GM12892 (cell line): ENCODE measurements at regions not wholly inside any gene's neighbourhood (a gene's known extent, or its start where the extent isn't known, plus 50 kb on each side); places are given as distances from the start of the nearest gene placed in this dataset.

Experiments
- POLR2A ChIP-seq: IDR thresholded peaks from 2 replicates; pipeline ENCODE4 v1.6.1; 2011; ENCODE audit warnings: low read depth, low read length, control low read depth
- POLR2AphosphoS5 ChIP-seq: IDR thresholded peaks from 2 replicates; pipeline ENCODE4 v1.6.1; 2011; ENCODE audit warnings: low read depth, low read length, control low read depth
- TAF1 ChIP-seq: IDR thresholded peaks from 2 replicates; pipeline ENCODE4 v1.6.1; 2011; ENCODE audit warnings: low read depth, mild to moderate bottlenecking, control low read depth, low read length, borderline replicate concordance

GRCh38 chr17:21532763-21533385 is 156.7 kb downstream of the KCNJ12 start:
- TF ChIP-seq POLR2AphosphoS5 (no peak), POLR2A (no peak), TAF1 (no peak)
